ENCODE measurements at regions not wholly inside any gene's neighbourhood (a gene's known extent, or its start where the extent isn't known, plus 50 kb on each side); places are given as distances from the start of the nearest gene placed in this dataset.

GRCh38 chr5:6125781-6126180, 252.6 kb downstream of the MED10 start:
- TF ChIP-seq POLR2AphosphoS5 (IDR thresholded peaks at IDR 0.05; ENCODE audit: low read depth, low read length), result no peak
- TF ChIP-seq POLR2A (IDR thresholded peaks at IDR 0.05; ENCODE audit: low read depth, low read length), result no peak
- TF ChIP-seq TAF1 (IDR thresholded peaks at IDR 0.05; ENCODE audit: borderline replicate concordance, low read depth, low read length), result no peak

Measured in GM12892 (cell line).